Psoas muscle (tissue), 7 donors: ENCODE measurements at regions not wholly inside any gene's neighbourhood (a gene's known extent, or its start where the extent isn't known, plus 50 kb on each side); places are given as distances from the start of the nearest gene placed in this dataset.

ENCODE experiments used
- ATAC-seq, 4 donors: fragments of 200-7000 bp; cut with Tn5 transposase; one replicate each; pipeline ENCODE4 v1.9.1; 2020; ENCODE audit warnings: moderate library complexity in 3 of 4, mild to moderate bottlenecking in 2 of 4
- DNase-seq, 2 donors: peaks; one replicate each; pipeline ENCODE4 v3.0.0-alpha.2; 2020
- H3K27ac ChIP-seq: fragments of 200-600 bp; one replicate; pipeline ENCODE4 v1.8.0; 2022
- H3K27me3 ChIP-seq, 3 donors: fragments of 200-600 bp in 1 of 3; one replicate each; pipeline versions ENCODE4 v1.6.1 to v1.8.0; 2013 to 2022; ENCODE audit warnings: low read length in 2 of 3, mild to moderate bottlenecking in 2 of 3, moderate library complexity in 1 of 3; ENCODE audit not compliant: insufficient read depth in 3 of 3
- H3K36me3 ChIP-seq, 2 donors: fragments of 200-600 bp in 1 of 2; one replicate each; pipeline versions ENCODE4 v1.6.1 to v1.8.0; 2013 to 2022; ENCODE audit warnings: low read depth in 1 of 2, mild to moderate bottlenecking in 1 of 2, moderate library complexity in 1 of 2; ENCODE audit not compliant: insufficient read depth in 1 of 2
- H3K4me1 ChIP-seq: fragments of 200-600 bp; one replicate; pipeline ENCODE4 v1.8.0; 2022
- H3K4me3 ChIP-seq: fragments of 200-600 bp; one replicate; pipeline ENCODE4 v1.8.0; 2022; ENCODE audit warnings: mild to moderate bottlenecking
- H3K9me3 ChIP-seq: fragments of 200-600 bp; one replicate; pipeline ENCODE4 v1.8.0; 2022
- CTCF ChIP-seq: fragments of 200-600 bp; IDR thresholded peaks from one replicate; pipeline ENCODE4 v1.8.0; 2022; ENCODE audit warnings: antibody characterized with exemption
- WGBS, 3 donors: extraction: QIAGEN DNeasy Blood & Tissue Kit; methylation state at CpG; one replicate each; pipeline versions ENCODE4 v1.1.6 to v1.1.7; 2013; 5-methylcytosine and 5-hydroxymethylcytosine counted together
- intact Hi-C, 2 donors: fragments of 100-400 bp; cut with DNase I; formaldehyde crosslinking; loops; one replicate each; pipeline versions ENCODE4 v1.11.0 to v1.14.2; 2022
- donor health status: healthy with polysubstance abuse.
- donor health status: DM: no; HTN: no; CAD: no; lungs with moderate emphysema.
- donor health status: Bipolar disorder and iron deficiency.
- donor health status: healthy.
- donor health status: DM: yes; HTN: yes; CAD: no.
- donor health status: DM: no; HTN: no; CAD: no.
- donor health status: DM: yes; HTN: yes; CAD: no.

GRCh38 chr1:72946903-72947499 is 664.7 kb upstream of the NEGR1 start:
- Histone ChIP-seq H3K36me3 (no peaks in the 10 kb centered on the region), H3K9me3 (no peaks in the 10 kb centered on the region), H3K27ac (no peak overlapping the region), H3K4me3 (no peak overlapping the region), H3K27me3 (no peaks in the 10 kb centered on the region), H3K4me1 (no peaks in the 10 kb centered on the region)
- WGBS, 3 donors = 36 to 46% (median 44%) methylated on average over 3 of the region's 3 CpGs
- ATAC-seq (no peak), DNase-seq (no peak)
- TF ChIP-seq CTCF = no peak
- intact Hi-C loops = no loop called here

- no peak overlapping the region for H3K27ac ChIP-seq
These were observed 659.7 kb upstream of the NEGR1 start for GRCh38 chr1:72942008-72942407.

DNA sequence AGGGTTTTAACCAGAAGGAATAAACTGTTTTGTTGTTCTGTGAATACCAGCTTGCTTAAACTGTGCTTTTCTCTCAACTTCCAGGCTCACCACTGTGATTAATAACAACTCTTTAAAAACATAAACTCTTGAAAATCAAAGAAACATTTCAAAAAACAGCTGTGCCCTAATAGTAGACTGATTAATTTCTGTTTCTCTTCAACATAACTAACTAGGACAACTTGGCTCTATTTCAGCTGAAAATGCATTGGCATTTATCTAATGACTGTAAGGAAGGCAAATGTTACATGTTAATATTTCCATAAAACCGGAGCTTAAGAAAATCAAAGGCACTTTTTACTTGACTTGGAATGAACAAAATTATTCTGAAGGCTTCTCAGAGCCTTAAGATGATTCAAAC is 656.1 kb upstream of the NEGR1 start:
- no peak overlapping the region for H3K27ac ChIP-seq
- H3K4me3 ChIP-seq = no peak overlapping the region
- DNase-seq = no peak
- H3K27me3 ChIP-seq = no peaks in the 10 kb centered on the region
- WGBS, 3 donors = 60 to 70% (median 68%) methylated on average over 1 of the region's 1 CpG
- ATAC-seq = no peak
- no peaks in the 10 kb centered on the region for H3K9me3 ChIP-seq
- no peaks in the 10 kb centered on the region for H3K4me1 ChIP-seq
- intact Hi-C loops = no loop called here
- H3K36me3 ChIP-seq = no peaks in the 10 kb centered on the region
- TF ChIP-seq CTCF = no peak

More at GRCh38 chr1:72942008-72942407, 659.7 kb upstream of the NEGR1 start:
- Histone ChIP-seq H3K36me3 (no peaks in the 10 kb centered on the region), H3K9me3 (no peaks in the 10 kb centered on the region), H3K4me3 (no peak overlapping the region), H3K4me1 (no peaks in the 10 kb centered on the region), H3K27me3 (no peaks in the 10 kb centered on the region)
- WGBS, 3 donors = 24 to 33% (median 31%) methylated on average over 2 of the region's 2 CpGs
- ATAC-seq = no peak
- DNase-seq = no peak
- TF ChIP-seq CTCF = no peak
- intact Hi-C loops = no loop called here

DNA sequence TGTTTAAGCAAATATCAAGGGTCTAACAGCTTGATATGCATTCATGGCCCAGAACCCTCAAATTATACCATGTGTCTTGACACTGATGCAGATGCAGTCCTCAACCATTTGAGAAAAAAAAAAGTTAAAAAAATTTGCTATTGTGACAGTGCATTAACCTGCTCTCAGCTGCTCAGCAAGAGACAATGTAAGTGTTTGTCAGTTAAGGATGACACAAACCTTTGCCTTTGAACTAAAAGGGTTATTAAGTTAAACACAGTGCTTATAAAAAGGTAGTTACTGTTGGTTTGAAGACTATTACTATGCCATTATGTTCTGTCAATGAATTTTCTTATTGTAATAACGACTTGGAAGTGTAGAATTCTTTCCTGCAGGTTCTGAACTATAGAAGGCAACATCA is 655.6 kb upstream of the NEGR1 start:
- intact Hi-C loops = no loop called here
- TF ChIP-seq CTCF = no peak
- Histone ChIP-seq H3K9me3 (no peaks in the 10 kb centered on the region), H3K27me3 (no peaks in the 10 kb centered on the region), H3K4me3 (no peak overlapping the region), H3K27ac (no peak overlapping the region), H3K4me1 (no peaks in the 10 kb centered on the region), H3K36me3 (no peaks in the 10 kb centered on the region)
- ATAC-seq = no peak
- 49 to 56% (median 51%) methylated on average over 1 of the region's 1 CpG for WGBS, 3 donors
- DNase-seq = no peak

- no peak overlapping the region for H3K27ac ChIP-seq
- no peak for ATAC-seq
These were observed 654.6 kb upstream of the NEGR1 start for GRCh38 chr1:72936942-72937341.

More at GRCh38 chr1:72936942-72937341, 654.6 kb upstream of the NEGR1 start:
- DNase-seq = no peak
- intact Hi-C loops = no loop called here
- no peaks in the 10 kb centered on the region for H3K27me3 ChIP-seq
- 86 to 87% (median 87%) methylated on average over 8 of the region's 8 CpGs for WGBS, 3 donors
- no peaks in the 10 kb centered on the region for H3K36me3 ChIP-seq
- TF ChIP-seq CTCF = no peak
- no peaks in the 10 kb centered on the region for H3K9me3 ChIP-seq
- H3K4me1 ChIP-seq = no peaks in the 10 kb centered on the region
- no peak overlapping the region for H3K4me3 ChIP-seq
